OCI-LY1 (cell line): ENCODE measurements at regions not wholly inside any gene's neighbourhood (a gene's known extent, or its start where the extent isn't known, plus 50 kb on each side); places are given as distances from the start of the nearest gene placed in this dataset.
A peak's percentile ranks its signal among the peaks of the same experiment; 100 is the strongest.

Source experiments
- H2AFZ ChIP-seq: fragments of 200-600 bp; sonication (generic), shearing (Covaris generic); 2 replicates; pipeline ENCODE4 v1.6.0; 2014; ENCODE audit warnings: antibody characterized with exemption, mild to moderate bottlenecking, low read length
- H3F3A ChIP-seq: fragments of 200-600 bp; sonication (generic), shearing (Covaris generic); 2 replicates; pipeline ENCODE4 v1.6.0; 2014; ENCODE audit warnings: mild to moderate bottlenecking, antibody characterized with exemption, low read length, moderate library complexity; ENCODE audit not compliant: insufficient read depth
- H3K27ac ChIP-seq: fragments of 200-600 bp; sonication (generic); 2 replicates; pipeline ENCODE4 v1.5.1; 2014; ENCODE audit warnings: low read length, mixed run types, mild to moderate bottlenecking, low read depth; ENCODE audit not compliant: poor library complexity, severe bottlenecking
- H3K27me3 ChIP-seq: fragments of 200-600 bp; sonication (generic); 2 replicates; pipeline ENCODE4 v1.6.0; 2014; ENCODE audit warnings: antibody characterized with exemption, mild to moderate bottlenecking, low read length, moderate library complexity; ENCODE audit not compliant: insufficient read depth
- H3K36me3 ChIP-seq: fragments of 200-600 bp; sonication (generic); 2 replicates; pipeline ENCODE4 v1.6.1; 2014; ENCODE audit warnings: mild to moderate bottlenecking, antibody characterized with exemption, low read length, moderate library complexity, mixed read lengths; ENCODE audit not compliant: insufficient read depth
- H3K4me1 ChIP-seq: fragments of 200-600 bp; sonication (generic); 2 replicates; pipeline ENCODE4 v1.5.1; 2014; ENCODE audit warnings: mild to moderate bottlenecking, low read length, moderate library complexity; ENCODE audit not compliant: insufficient read depth, severe bottlenecking
- H3K4me2 ChIP-seq: fragments of 200-600 bp; sonication (generic), shearing (Covaris generic); 2 replicates; pipeline ENCODE4 v1.6.1; 2014; ENCODE audit warnings: low read length
- H3K4me3 ChIP-seq: fragments of 200-600 bp; sonication (generic); 2 replicates; pipeline ENCODE4 v1.5.1; 2014; ENCODE audit warnings: low read length, low read depth, mild to moderate bottlenecking, mixed read lengths; ENCODE audit not compliant: poor library complexity, severe bottlenecking
- H3K79me2 ChIP-seq: fragments of 200-600 bp; shearing (Covaris generic); 2 replicates; pipeline ENCODE4 v1.6.1; 2016; ENCODE audit warnings: mixed run types, low read length, mixed read lengths; ENCODE audit not compliant: insufficient read depth
- H3K9ac ChIP-seq: fragments of 200-600 bp; sonication (generic), shearing (Covaris generic); 2 replicates; pipeline ENCODE4 v1.6.1; 2014; ENCODE audit warnings: mild to moderate bottlenecking, low read length, mixed read lengths
- H3K9me2 ChIP-seq: fragments of 200-600 bp; sonication (generic), shearing (Covaris generic); 2 replicates; pipeline ENCODE4 v1.6.1; 2014; ENCODE audit warnings: low read depth, mild to moderate bottlenecking, low read length, mixed read lengths
- H3K9me3 ChIP-seq: fragments of 200-600 bp; shearing (Covaris generic); 2 replicates; pipeline ENCODE4 v1.6.1; 2014; ENCODE audit warnings: low read length, mixed read lengths
- H4K20me1 ChIP-seq: fragments of 200-600 bp; sonication (generic), shearing (Covaris generic); 2 replicates; pipeline ENCODE4 v1.6.0; 2016; ENCODE audit warnings: mild to moderate bottlenecking, low read length; ENCODE audit not compliant: insufficient read depth
- EZH2 ChIP-seq: fragments of 200-600 bp; sonication (generic), shearing (Covaris generic); IDR thresholded peaks from 2 replicates; pipeline ENCODE4 v1.8.0; 2017; ENCODE audit warnings: borderline replicate concordance, mixed run types, mild to moderate bottlenecking, antibody characterized with exemption, low read length, moderate library complexity, mixed read lengths
- TF ChIP-seq, protein P1 (sequence below): fragments of 200-600 bp; sonication (generic), shearing (Covaris generic); IDR thresholded peaks from 2 replicates; pipeline ENCODE4 v1.5.1; 2017; ENCODE audit warnings: mild to moderate bottlenecking, antibody characterized with exemption, low read length, moderate library complexity, mixed read lengths

DNA sequence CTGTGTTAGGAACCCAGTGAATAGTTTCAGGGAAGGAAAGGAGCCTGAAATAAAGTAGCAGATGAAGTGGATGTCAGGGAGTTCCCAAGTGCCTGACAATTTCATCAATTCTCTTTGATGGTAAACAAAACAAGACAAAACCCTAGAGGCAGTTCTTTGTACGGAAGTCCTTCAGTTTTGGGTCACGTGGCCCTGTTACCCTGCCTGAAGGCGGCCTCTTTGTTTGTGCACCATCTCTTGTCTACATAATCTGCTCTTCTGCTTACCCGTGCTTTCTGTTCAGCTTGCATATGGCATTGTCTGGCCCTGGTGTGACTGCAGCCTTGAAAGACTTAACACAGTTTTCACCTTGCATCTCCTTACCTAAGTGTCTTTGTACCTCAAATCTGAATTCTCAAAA is 166.7 kb upstream of the DUSP10 start:
- no peaks in the 10 kb centered on the region for H3K9me3 ChIP-seq
- H3K4me3 ChIP-seq: no peak overlapping the region
- no peak for TF ChIP-seq EZH2
- TF ChIP-seq, protein P1, sequence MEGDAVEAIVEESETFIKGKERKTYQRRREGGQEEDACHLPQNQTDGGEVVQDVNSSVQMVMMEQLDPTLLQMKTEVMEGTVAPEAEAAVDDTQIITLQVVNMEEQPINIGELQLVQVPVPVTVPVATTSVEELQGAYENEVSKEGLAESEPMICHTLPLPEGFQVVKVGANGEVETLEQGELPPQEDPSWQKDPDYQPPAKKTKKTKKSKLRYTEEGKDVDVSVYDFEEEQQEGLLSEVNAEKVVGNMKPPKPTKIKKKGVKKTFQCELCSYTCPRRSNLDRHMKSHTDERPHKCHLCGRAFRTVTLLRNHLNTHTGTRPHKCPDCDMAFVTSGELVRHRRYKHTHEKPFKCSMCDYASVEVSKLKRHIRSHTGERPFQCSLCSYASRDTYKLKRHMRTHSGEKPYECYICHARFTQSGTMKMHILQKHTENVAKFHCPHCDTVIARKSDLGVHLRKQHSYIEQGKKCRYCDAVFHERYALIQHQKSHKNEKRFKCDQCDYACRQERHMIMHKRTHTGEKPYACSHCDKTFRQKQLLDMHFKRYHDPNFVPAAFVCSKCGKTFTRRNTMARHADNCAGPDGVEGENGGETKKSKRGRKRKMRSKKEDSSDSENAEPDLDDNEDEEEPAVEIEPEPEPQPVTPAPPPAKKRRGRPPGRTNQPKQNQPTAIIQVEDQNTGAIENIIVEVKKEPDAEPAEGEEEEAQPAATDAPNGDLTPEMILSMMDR: no peak

DNA sequence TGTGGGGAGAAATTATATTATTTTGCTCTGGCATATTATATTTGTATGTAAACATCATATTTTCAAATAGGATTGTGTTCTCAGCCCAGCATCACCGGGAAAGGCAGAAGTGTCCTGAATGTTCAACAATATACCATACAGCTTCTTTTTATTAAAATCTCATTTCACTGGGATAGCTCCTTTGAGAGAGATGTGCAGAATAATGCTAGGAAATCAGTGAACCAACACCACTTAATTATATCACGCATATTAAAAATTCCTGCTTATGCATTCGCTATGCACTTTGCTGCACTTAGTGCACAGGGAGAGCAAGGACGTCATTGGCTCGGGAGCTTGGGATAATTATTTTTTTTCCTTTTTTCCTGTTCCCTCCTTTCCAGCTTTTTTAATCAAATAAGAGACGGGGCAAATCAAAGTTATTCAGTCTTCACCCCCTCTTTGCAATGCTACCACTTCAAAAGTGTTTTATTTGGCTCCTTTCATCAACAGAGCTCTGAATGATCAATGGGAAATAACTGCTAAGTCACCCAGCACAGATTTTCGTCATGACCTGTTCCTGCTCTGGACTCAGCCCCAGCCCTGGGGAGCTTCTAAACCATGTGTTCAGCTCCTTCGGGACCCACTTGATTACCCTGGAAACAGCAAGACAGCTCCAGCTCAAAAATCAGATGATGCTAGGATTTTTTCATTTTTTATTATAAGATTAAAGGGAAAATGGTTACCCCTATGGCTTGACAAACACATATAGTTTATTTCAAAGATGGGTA is 165.5 kb upstream of the DUSP10 start:
- no peaks in the 10 kb centered on the region for H3K9me2 ChIP-seq
- H4K20me1 ChIP-seq: no peaks in the 10 kb centered on the region
- H3K27me3 ChIP-seq: no peaks in the 10 kb centered on the region
- no peak overlapping the region for H3K4me2 ChIP-seq
- H3K9ac ChIP-seq: no peak overlapping the region
- no peaks in the 10 kb centered on the region for H3F3A ChIP-seq
- no peak overlapping the region for H3K4me3 ChIP-seq
- no peaks in the 10 kb centered on the region for H3K9me3 ChIP-seq
- H3K27ac ChIP-seq: no peak overlapping the region
- TF ChIP-seq, protein P1: no peak
- TF ChIP-seq EZH2: no peak
- no peak overlapping the region for H2AFZ ChIP-seq
- H3K79me2 ChIP-seq: no peaks in the 10 kb centered on the region
- no peaks in the 10 kb centered on the region for H3K36me3 ChIP-seq
- H3K4me1 ChIP-seq: peaks cover 24% of the 10 kb centered on the region

More for the DNA sequence above, 166.7 kb upstream of the DUSP10 start:
- Histone ChIP-seq H3F3A (no peaks in the 10 kb centered on the region), H4K20me1 (no peaks in the 10 kb centered on the region), H3K27ac (no peak overlapping the region), H3K79me2 (no peaks in the 10 kb centered on the region), H3K27me3 (no peaks in the 10 kb centered on the region), H3K4me2 (no peak overlapping the region), H3K36me3 (no peaks in the 10 kb centered on the region), H3K4me1 (peaks cover 24% of the 10 kb centered on the region), H2AFZ (0 out of 2 replicates have a peak overlapping the region, but pooled peaks have one; percentile 42), H3K9ac (no peak overlapping the region), H3K9me2 (no peaks in the 10 kb centered on the region)

DNA sequence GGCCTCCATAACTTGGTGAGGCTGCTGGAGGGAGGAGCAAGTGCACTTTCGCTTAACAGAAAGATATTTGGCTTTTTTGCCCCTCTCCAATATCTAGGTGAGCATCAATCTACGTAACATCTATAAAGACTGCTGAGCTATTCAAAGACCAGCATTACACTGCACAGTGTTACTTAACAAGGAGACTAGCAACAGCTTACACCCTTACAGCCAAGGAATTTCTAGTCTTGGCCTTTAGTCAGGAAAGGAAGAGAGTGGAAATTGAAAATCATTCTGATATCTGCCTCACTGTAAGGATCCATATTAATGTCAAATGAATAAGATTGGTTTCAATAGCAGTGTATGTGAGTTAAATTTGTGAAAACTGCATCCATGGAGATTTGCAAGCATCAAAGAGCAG is 163.9 kb upstream of the DUSP10 start:
- peaks cover 12% of the 10 kb centered on the region for H3K4me1 ChIP-seq
- H4K20me1 ChIP-seq: no peaks in the 10 kb centered on the region
- no peaks in the 10 kb centered on the region for H3F3A ChIP-seq
- H2AFZ ChIP-seq: no peak overlapping the region
- H3K9me2 ChIP-seq: no peaks in the 10 kb centered on the region
- no peak overlapping the region for H3K4me2 ChIP-seq
- H3K27ac ChIP-seq: no peak overlapping the region
- no peaks in the 10 kb centered on the region for H3K79me2 ChIP-seq
- TF ChIP-seq, protein P1: no peak
- no peak for TF ChIP-seq EZH2
- no peak overlapping the region for H3K9ac ChIP-seq
- no peaks in the 10 kb centered on the region for H3K36me3 ChIP-seq
- H3K9me3 ChIP-seq: no peaks in the 10 kb centered on the region
- H3K4me3 ChIP-seq: no peak overlapping the region
- H3K27me3 ChIP-seq: no peaks in the 10 kb centered on the region
